B cell (primary cell): ENCODE measurements at regions not wholly inside any gene's neighbourhood (a gene's known extent, or its start where the extent isn't known, plus 50 kb on each side); places are given as distances from the start of the nearest gene placed in this dataset.

Experiments used
- ATAC-seq: fragments of 200-7000 bp; cut with Tn5 transposase; one replicate; pipeline ENCODE4 v1.10.0; 2021; ENCODE audit warnings: low read depth, mild to moderate bottlenecking, moderate number of reproducible peaks, moderate library complexity
- CTCF ChIA-PET: fragments of 350-600 bp; sonication (Branson Sonifier 250); formaldehyde crosslinking; loops from one replicate; lab custom pipeline; 2021; ENCODE audit warnings: antibody characterized with exemption, inconsistent platforms; lab: Charles Lee
- POLR2A ChIA-PET: fragments of 350-600 bp; sonication (Branson Sonifier 250); formaldehyde crosslinking; loops from one replicate; lab custom pipeline; 2021; ENCODE audit warnings: antibody characterized with exemption; lab: Charles Lee
- DNase-seq: peaks from one replicate; pipeline ENCODE4 v3.0.0; 2013
- H2AFZ ChIP-seq: 2 replicates; pipeline ENCODE4 v1.6.1; 2012; ENCODE audit warnings: mild to moderate bottlenecking, low read depth, low read length; ENCODE audit not compliant: insufficient read depth, poor library complexity, severe bottlenecking
- H3K27ac ChIP-seq, 2 donors: 1 replicate in 1 of 2; 2 replicates in 1 of 2; pipeline ENCODE4 v1.5.1; 2012 to 2013; ENCODE audit warnings: low read length in 2 of 2, mild to moderate bottlenecking in 2 of 2, moderate library complexity in 1 of 2
- H3K27me3 ChIP-seq, 4 experiments: fragments of 200-600 bp in 1 of 4; sonication (generic) in 1 of 4; replicated peaks in 1 of 4; 1 replicate in 2 of 4; 2 replicates in 2 of 4; pipeline versions ENCODE4 v1.6.1 to v1.7.0; 2013 to 2016; ENCODE audit warnings: low read length in 3 of 4, mild to moderate bottlenecking in 2 of 4, mixed read lengths in 1 of 4, moderate library complexity in 1 of 4; ENCODE audit not compliant: insufficient read depth in 4 of 4, control insufficient read depth in 3 of 4; ENCODE audit errors: control extremely low read depth in 1 of 4
- H3K36me3 ChIP-seq, 2 experiments: replicated peaks in 1 of 2; 1 replicate in 1 of 2; 2 replicates in 1 of 2; pipeline versions ENCODE4 v1.6.1 to v1.7.1; 2013; ENCODE audit warnings: low read length in 1 of 2; ENCODE audit not compliant: insufficient read depth in 2 of 2, control insufficient read depth in 1 of 2; ENCODE audit errors: control extremely low read depth in 1 of 2, extremely low read depth in 1 of 2
- H3K4me1 ChIP-seq, 2 donors: fragments of 200-600 bp in 1 of 2; sonication (generic) in 1 of 2; 1 replicate in 1 of 2; 2 replicates in 1 of 2; pipeline versions ENCODE4 v1.5.1 to v1.6.1; 2013 to 2017; ENCODE audit warnings: low read length in 2 of 2; ENCODE audit not compliant: control insufficient read depth in 2 of 2, insufficient read depth in 2 of 2
- H3K4me2 ChIP-seq: replicated peaks from 2 replicates; pipeline ENCODE3; 2012; ENCODE audit warnings: mild to moderate bottlenecking, low read depth, low read length; ENCODE audit not compliant: poor library complexity, severe bottlenecking
- H3K4me3 ChIP-seq, 5 experiments: fragments of 200-600 bp in 1 of 5; sonication (generic) in 1 of 5; 1 replicate in 3 of 5; 2 replicates in 2 of 5; pipeline versions ENCODE4 v1.5.1 to v1.7.0; 2011 to 2016; ENCODE audit warnings: low read length in 4 of 5, mild to moderate bottlenecking in 4 of 5, low read depth in 2 of 5, control low read depth in 1 of 5, moderate library complexity in 1 of 5; ENCODE audit not compliant: insufficient read depth in 1 of 5; ENCODE audit errors: control extremely low read depth in 1 of 5, extremely low read depth in 1 of 5
- H3K79me2 ChIP-seq: fragments of 200-600 bp; sonication (generic); one replicate; pipeline ENCODE4 v1.6.0; 2016; ENCODE audit warnings: low read length; ENCODE audit not compliant: control insufficient read depth, insufficient read depth
- H3K9ac ChIP-seq: fragments of 200-600 bp; sonication (generic); 2 replicates; pipeline ENCODE4 v1.6.1; 2017; ENCODE audit warnings: mild to moderate bottlenecking, low read length, moderate library complexity
- H3K9me3 ChIP-seq, 3 donors: one replicate each; pipeline versions ENCODE4 v1.6.1 to v1.7.1; 2013; ENCODE audit warnings: low read length in 2 of 3; ENCODE audit not compliant: control insufficient read depth in 2 of 3, insufficient read depth in 1 of 3; ENCODE audit errors: control extremely low read depth in 1 of 3
- H4K20me1 ChIP-seq: 2 replicates; pipeline ENCODE4 v1.6.0; 2012; ENCODE audit warnings: mild to moderate bottlenecking, low read length; ENCODE audit not compliant: insufficient read depth, control insufficient read depth, poor library complexity, severe bottlenecking
- H3K27ac Mint-ChIP-seq: one replicate; pipeline ENCODE4 v1.8.0; 2021; ENCODE audit warnings: mixed read lengths
- H3K27me3 Mint-ChIP-seq: one replicate; pipeline ENCODE4 v1.8.0; 2021; ENCODE audit warnings: mixed read lengths
- H3K4me1 Mint-ChIP-seq: one replicate; pipeline ENCODE4 v1.8.0; 2021; ENCODE audit warnings: mixed read lengths
- H3K4me3 Mint-ChIP-seq: one replicate; pipeline ENCODE4 v1.8.0; 2021; ENCODE audit warnings: mixed read lengths
- H3K9me3 Mint-ChIP-seq: one replicate; pipeline ENCODE4 v1.8.0; 2022; ENCODE audit warnings: mixed read lengths; ENCODE audit not compliant: insufficient read depth
- EZH2 ChIP-seq: IDR thresholded peaks from 2 replicates; pipeline ENCODE4 v1.6.1; 2012; ENCODE audit warnings: borderline replicate concordance, low read depth, mild to moderate bottlenecking, moderate library complexity, low read length; ENCODE audit not compliant: insufficient read depth, poor library complexity, severe bottlenecking
- WGBS: methylation state at CpG from one replicate; pipeline ENCODE4 v1.1.5; 2013; ENCODE audit warnings: missing lambda C conversion rate; ENCODE audit not compliant: insufficient coverage; 5-methylcytosine and 5-hydroxymethylcytosine counted together
- intact Hi-C: fragments of 100-400 bp; cut with micrococcal nuclease; formaldehyde crosslinking; loops from one replicate; pipeline ENCODE4 v1.10.0; 2022
- TF ChIP-seq, protein P1 (sequence below): fragments of 200-600 bp; IDR thresholded peaks from one replicate; pipeline ENCODE4 v1.8.0; 2022; ENCODE audit warnings: antibody characterized with exemption, mild to moderate bottlenecking

GRCh38 chr11:24357620-24358410, 139.0 kb upstream of the LUZP2 start:
- CTCF ChIA-PET = no interaction called here
- Histone ChIP-seq H3K9ac (no peak overlapping the region), H3K4me2 (no peak overlapping the region), H2AFZ (no peak overlapping the region), H3K27ac (no peak overlapping the region), H3K36me3 (no peaks in the 10 kb centered on the region), H3K79me2 (no peaks in the 10 kb centered on the region), H3K27me3 (no peaks in the 10 kb centered on the region), H3K9me3 (no peaks in the 10 kb centered on the region), H4K20me1 (no peaks in the 10 kb centered on the region), H3K4me1 (no peaks in the 10 kb centered on the region), H3K4me3 (no peak overlapping the region)
- no peak for DNase-seq
- Mint-ChIP-seq H3K9me3 (peaks cover 6% of the 10 kb centered on the region), H3K4me3 (no peak overlapping the region), H3K27ac (no peak overlapping the region), H3K4me1 (no peaks in the 10 kb centered on the region), H3K27me3 (no peaks in the 10 kb centered on the region)
- POLR2A ChIA-PET = no interaction called here
- intact Hi-C loops = no loop called here
- TF ChIP-seq EZH2 = no peak
- TF ChIP-seq, protein P1, sequence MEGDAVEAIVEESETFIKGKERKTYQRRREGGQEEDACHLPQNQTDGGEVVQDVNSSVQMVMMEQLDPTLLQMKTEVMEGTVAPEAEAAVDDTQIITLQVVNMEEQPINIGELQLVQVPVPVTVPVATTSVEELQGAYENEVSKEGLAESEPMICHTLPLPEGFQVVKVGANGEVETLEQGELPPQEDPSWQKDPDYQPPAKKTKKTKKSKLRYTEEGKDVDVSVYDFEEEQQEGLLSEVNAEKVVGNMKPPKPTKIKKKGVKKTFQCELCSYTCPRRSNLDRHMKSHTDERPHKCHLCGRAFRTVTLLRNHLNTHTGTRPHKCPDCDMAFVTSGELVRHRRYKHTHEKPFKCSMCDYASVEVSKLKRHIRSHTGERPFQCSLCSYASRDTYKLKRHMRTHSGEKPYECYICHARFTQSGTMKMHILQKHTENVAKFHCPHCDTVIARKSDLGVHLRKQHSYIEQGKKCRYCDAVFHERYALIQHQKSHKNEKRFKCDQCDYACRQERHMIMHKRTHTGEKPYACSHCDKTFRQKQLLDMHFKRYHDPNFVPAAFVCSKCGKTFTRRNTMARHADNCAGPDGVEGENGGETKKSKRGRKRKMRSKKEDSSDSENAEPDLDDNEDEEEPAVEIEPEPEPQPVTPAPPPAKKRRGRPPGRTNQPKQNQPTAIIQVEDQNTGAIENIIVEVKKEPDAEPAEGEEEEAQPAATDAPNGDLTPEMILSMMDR = no peak
- no peak for ATAC-seq
- WGBS = 27% methylated on average over 6 of the region's 8 CpGs

- no peaks in the 10 kb centered on the region for H3K27me3 ChIP-seq
- H3K27ac ChIP-seq = no peak overlapping the region
- Mint-ChIP-seq H3K4me1 (no peaks in the 10 kb centered on the region), H3K27me3 (no peaks in the 10 kb centered on the region), H3K27ac (no peak overlapping the region), H3K4me3 (no peak overlapping the region), H3K9me3 (no peaks in the 10 kb centered on the region)
- intact Hi-C loops = no loop called here
- no peaks in the 10 kb centered on the region for H3K79me2 ChIP-seq
- TF ChIP-seq, protein P1 = no peak
- no peak for TF ChIP-seq EZH2
- no peaks in the 10 kb centered on the region for H3K36me3 ChIP-seq
- WGBS = no CpG with 5 or more reads among the region's 1 CpG
- CTCF ChIA-PET = no interaction called here
- DNase-seq (no peak), ATAC-seq (no peak)
- H3K4me2 ChIP-seq = no peak overlapping the region
- H3K9ac ChIP-seq = no peak overlapping the region
- no peaks in the 10 kb centered on the region for H3K4me1 ChIP-seq
- H4K20me1 ChIP-seq = no peaks in the 10 kb centered on the region
- no peak overlapping the region for H3K4me3 ChIP-seq
- POLR2A ChIA-PET = no interaction called here
- H2AFZ ChIP-seq = no peak overlapping the region
- H3K9me3 ChIP-seq = no peaks in the 10 kb centered on the region
These were observed 124.4 kb upstream of the LUZP2 start for GRCh38 chr11:24372491-24372890.
